ENCODE measurements at regions not wholly inside any gene's neighbourhood (a gene's known extent, or its start where the extent isn't known, plus 50 kb on each side); places are given as distances from the start of the nearest gene placed in this dataset.

GRCh38 chr1:80181418-80181817 lies 1174.9 kb upstream of the ADGRL4 start:
- TF ChIP-seq, protein P1, sequence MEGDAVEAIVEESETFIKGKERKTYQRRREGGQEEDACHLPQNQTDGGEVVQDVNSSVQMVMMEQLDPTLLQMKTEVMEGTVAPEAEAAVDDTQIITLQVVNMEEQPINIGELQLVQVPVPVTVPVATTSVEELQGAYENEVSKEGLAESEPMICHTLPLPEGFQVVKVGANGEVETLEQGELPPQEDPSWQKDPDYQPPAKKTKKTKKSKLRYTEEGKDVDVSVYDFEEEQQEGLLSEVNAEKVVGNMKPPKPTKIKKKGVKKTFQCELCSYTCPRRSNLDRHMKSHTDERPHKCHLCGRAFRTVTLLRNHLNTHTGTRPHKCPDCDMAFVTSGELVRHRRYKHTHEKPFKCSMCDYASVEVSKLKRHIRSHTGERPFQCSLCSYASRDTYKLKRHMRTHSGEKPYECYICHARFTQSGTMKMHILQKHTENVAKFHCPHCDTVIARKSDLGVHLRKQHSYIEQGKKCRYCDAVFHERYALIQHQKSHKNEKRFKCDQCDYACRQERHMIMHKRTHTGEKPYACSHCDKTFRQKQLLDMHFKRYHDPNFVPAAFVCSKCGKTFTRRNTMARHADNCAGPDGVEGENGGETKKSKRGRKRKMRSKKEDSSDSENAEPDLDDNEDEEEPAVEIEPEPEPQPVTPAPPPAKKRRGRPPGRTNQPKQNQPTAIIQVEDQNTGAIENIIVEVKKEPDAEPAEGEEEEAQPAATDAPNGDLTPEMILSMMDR (IDR thresholded peaks at IDR 0.05; ENCODE audit: insufficient read depth, low read length, poor library complexity, severe bottlenecking): no peak
- TF ChIP-seq EZH2phosphoT487 (conservative IDR thresholded peaks at IDR 0.05; ENCODE audit: low read length): no peak

Measured in SU-DHL-6 (cell line).